ENCODE measurements at regions not wholly inside any gene's neighbourhood (a gene's known extent, or its start where the extent isn't known, plus 50 kb on each side); places are given as distances from the start of the nearest gene placed in this dataset.

- H3K27ac ChIP-seq (ENCODE audit: extremely low read length, insufficient read depth, low read length): no peak overlapping the region
- H2AFZ ChIP-seq (ENCODE audit: low read length): no peak overlapping the region
- no peak overlapping the region for H3K4me2 ChIP-seq (ENCODE audit: low read depth, low read length)
- no peak for TF ChIP-seq NPAS2 (CRISPR knock-in tag; IDR thresholded peaks at IDR 0.05; ENCODE audit: borderline replicate concordance)
- TF ChIP-seq ZBTB38 (CRISPR knock-in tag; IDR thresholded peaks at IDR 0.05): peak; percentile 3; the same call in 1 of the 2 replicates
- no TSS peak for BruUV-seq (replicated peaks)
- H3K9ac ChIP-seq (ENCODE audit: insufficient read depth, low read depth, low read length): no peak overlapping the region
- CTCF ChIA-PET (ENCODE audit: low intra/inter-chr PET ratio, low total read pairs): no interaction called here
- no peaks in the 10 kb centered on the region for H3K27me3 ChIP-seq (ENCODE audit: control insufficient read depth in 1 of 2, insufficient read depth in 2 of 2, low read length in 2 of 2)
- intact Hi-C loops (cut with micrococcal nuclease; ENCODE audit: unreplicated experiment) (no loop called here), in situ Hi-C loops (cut with HindIII; ENCODE audit: extremely low pct_ligation_motif_present, low pct_unique_long_range_greater_than_20kb) (no loop called here)
- ATAC-seq (no peak), DNase-seq (ENCODE audit: low spot score) (no peak), FAIRE-seq (no peak)
- POLR2A ChIA-PET: no interaction called here
- no peaks in the 10 kb centered on the region for H4K20me1 ChIP-seq (ENCODE audit: insufficient read depth, low read length)
- peaks cover 77% of the 10 kb centered on the region for H3K4me1 ChIP-seq (ENCODE audit: insufficient read depth, low read length)
- H3K4me3 ChIP-seq (replicated peaks in 1 of 3; ENCODE audit: insufficient read depth in 1 of 3, low read depth in 2 of 3, low read length in 3 of 3): no peak overlapping the region
- H3K9me3 ChIP-seq (ENCODE audit: low read length): no peaks in the 10 kb centered on the region
- H3K79me2 ChIP-seq (ENCODE audit: insufficient read depth, low read length): peaks cover 5% of the 10 kb centered on the region
- no peaks in the 10 kb centered on the region for H3K36me3 ChIP-seq (replicated peaks in 1 of 2; ENCODE audit: control insufficient read depth in 1 of 2, insufficient read depth in 2 of 2, low read length in 2 of 2)
- over 99% methylated on average over 10 of the region's 10 CpGs for WGBS (ENCODE audit: low lambda C conversion rate)
These were observed 112.1 kb upstream of the SLC45A1 start for GRCh38 chr1:8205771-8206170.

DNA sequence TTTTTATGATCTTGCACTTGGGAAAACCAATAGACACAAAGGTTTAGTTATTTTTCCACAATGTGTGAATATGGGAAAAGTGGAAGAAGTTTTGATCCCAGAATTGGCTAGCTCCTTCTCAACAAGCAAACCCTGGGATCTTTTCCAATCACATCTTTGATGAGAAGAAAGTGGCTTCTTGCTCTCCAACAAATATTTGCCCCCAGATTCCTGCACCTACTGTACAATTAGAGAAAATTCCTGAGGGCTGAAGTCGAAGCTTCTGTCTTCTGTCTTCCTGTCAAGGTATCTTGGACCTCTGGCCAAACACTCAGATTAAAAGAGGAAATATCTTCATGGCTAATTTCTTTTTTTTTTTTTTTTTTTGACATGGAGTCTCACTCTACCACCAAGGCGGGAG is 113.1 kb upstream of the SLC45A1 start:
- intact Hi-C loops (cut with micrococcal nuclease; ENCODE audit: unreplicated experiment) (no loop called here), in situ Hi-C loops (cut with HindIII; ENCODE audit: extremely low pct_ligation_motif_present, low pct_unique_long_range_greater_than_20kb) (no loop called here)
- Histone ChIP-seq H2AFZ (ENCODE audit: low read length) (no peak overlapping the region), H3K4me2 (ENCODE audit: low read depth, low read length) (no peak overlapping the region), H4K20me1 (ENCODE audit: insufficient read depth, low read length) (no peaks in the 10 kb centered on the region), H3K4me3 (replicated peaks in 1 of 3; ENCODE audit: insufficient read depth in 1 of 3, low read depth in 2 of 3, low read length in 3 of 3) (no peak overlapping the region), H3K27ac (ENCODE audit: extremely low read length, insufficient read depth, low read length) (peak overlapping the region; percentile 13), H3K36me3 (replicated peaks in 1 of 2; ENCODE audit: control insufficient read depth in 1 of 2, insufficient read depth in 2 of 2, low read length in 2 of 2) (no peaks in the 10 kb centered on the region), H3K9ac (ENCODE audit: insufficient read depth, low read depth, low read length) (no peak overlapping the region), H3K79me2 (ENCODE audit: insufficient read depth, low read length) (peaks cover 5% of the 10 kb centered on the region), H3K4me1 (ENCODE audit: insufficient read depth, low read length) (peaks cover 77% of the 10 kb centered on the region), H3K27me3 (ENCODE audit: control insufficient read depth in 1 of 2, insufficient read depth in 2 of 2, low read length in 2 of 2) (no peaks in the 10 kb centered on the region), H3K9me3 (ENCODE audit: low read length) (no peaks in the 10 kb centered on the region)
- no TSS peak for BruUV-seq (replicated peaks)
- 80% methylated on average over 2 of the region's 2 CpGs for WGBS (ENCODE audit: low lambda C conversion rate)
- ATAC-seq: no peak
- POLR2A ChIA-PET: interaction anchor here (0.5 to 1.3 kb wide), 3 partner anchors 15 to 83 kb away, joined by 3 to 4 read pairs (median 3); no protein-coding TSS in a partner anchor
- no peak for FAIRE-seq
- CTCF ChIA-PET (ENCODE audit: low intra/inter-chr PET ratio, low total read pairs): no interaction called here
- DNase-seq (ENCODE audit: low spot score): no peak
- no peak for TF ChIP-seq ZBTB8A (CRISPR knock-in tag; IDR thresholded peaks at IDR 0.05; ENCODE audit: borderline replicate concordance, low read depth)
- TF ChIP-seq HMGA1 (CRISPR knock-in tag; conservative IDR thresholded peaks at IDR 0.05): no peak
- TF ChIP-seq HDAC1 (CRISPR knock-in tag; IDR thresholded peaks at IDR 0.05): no peak
- TF ChIP-seq, protein P1, sequence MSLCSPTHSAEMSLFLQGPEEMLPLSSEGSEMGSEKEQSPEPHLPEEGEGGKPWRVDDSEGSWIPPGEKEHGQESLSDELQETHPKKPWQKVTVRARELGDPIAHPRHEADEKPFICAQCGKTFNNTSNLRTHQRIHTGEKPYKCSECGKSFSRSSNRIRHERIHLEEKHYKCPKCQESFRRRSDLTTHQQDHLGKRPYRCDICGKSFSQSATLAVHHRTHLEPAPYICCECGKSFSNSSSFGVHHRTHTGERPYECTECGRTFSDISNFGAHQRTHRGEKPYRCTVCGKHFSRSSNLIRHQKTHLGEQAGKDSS (CRISPR knock-in tag; IDR thresholded peaks at IDR 0.05; ENCODE audit: borderline replicate concordance, low read depth): no peak
- TF ChIP-seq U2AF2 (IDR thresholded peaks at IDR 0.05; ENCODE audit: low read depth, low read length): no peak
- no peak for TF ChIP-seq ISX (CRISPR knock-in tag; conservative IDR thresholded peaks at IDR 0.05)
- TF ChIP-seq ZNF124 (CRISPR knock-in tag; IDR thresholded peaks at IDR 0.05): no peak
- no peak for TF ChIP-seq SNAPC5 (CRISPR knock-in tag; IDR thresholded peaks at IDR 0.05; ENCODE audit: borderline replicate concordance)
- no peak for TF ChIP-seq SKIL (CRISPR knock-in tag; IDR thresholded peaks at IDR 0.05; ENCODE audit: borderline replicate concordance)
- no peak for TF ChIP-seq ZNF878 (CRISPR knock-in tag; IDR thresholded peaks at IDR 0.05)
- TF ChIP-seq TCF12 (IDR thresholded peaks at IDR 0.05): no peak
- no peak for TF ChIP-seq TCF12 (CRISPR knock-in tag; IDR thresholded peaks at IDR 0.05)
- no peak for TF ChIP-seq E2F1 (CRISPR knock-in tag; IDR thresholded peaks at IDR 0.05)
- TF ChIP-seq ZNF782 (CRISPR knock-in tag; IDR thresholded peaks at IDR 0.05; ENCODE audit: borderline replicate concordance): no peak
